ENCODE measurements at regions not wholly inside any gene's neighbourhood (a gene's known extent, or its start where the extent isn't known, plus 50 kb on each side); places are given as distances from the start of the nearest gene placed in this dataset.

GRCh38 chr5:14075937-14076336 is 67.2 kb upstream of the TRIO start:
- TF ChIP-seq, protein P1, sequence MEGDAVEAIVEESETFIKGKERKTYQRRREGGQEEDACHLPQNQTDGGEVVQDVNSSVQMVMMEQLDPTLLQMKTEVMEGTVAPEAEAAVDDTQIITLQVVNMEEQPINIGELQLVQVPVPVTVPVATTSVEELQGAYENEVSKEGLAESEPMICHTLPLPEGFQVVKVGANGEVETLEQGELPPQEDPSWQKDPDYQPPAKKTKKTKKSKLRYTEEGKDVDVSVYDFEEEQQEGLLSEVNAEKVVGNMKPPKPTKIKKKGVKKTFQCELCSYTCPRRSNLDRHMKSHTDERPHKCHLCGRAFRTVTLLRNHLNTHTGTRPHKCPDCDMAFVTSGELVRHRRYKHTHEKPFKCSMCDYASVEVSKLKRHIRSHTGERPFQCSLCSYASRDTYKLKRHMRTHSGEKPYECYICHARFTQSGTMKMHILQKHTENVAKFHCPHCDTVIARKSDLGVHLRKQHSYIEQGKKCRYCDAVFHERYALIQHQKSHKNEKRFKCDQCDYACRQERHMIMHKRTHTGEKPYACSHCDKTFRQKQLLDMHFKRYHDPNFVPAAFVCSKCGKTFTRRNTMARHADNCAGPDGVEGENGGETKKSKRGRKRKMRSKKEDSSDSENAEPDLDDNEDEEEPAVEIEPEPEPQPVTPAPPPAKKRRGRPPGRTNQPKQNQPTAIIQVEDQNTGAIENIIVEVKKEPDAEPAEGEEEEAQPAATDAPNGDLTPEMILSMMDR (IDR thresholded peaks at IDR 0.05) = no peak
- Mint-ChIP-seq H3K9me3 (ENCODE audit: unreplicated experiment) (no peaks in the 10 kb centered on the region), H3K36me3 (ENCODE audit: unreplicated experiment) (no peaks in the 10 kb centered on the region), H3K4me1 (ENCODE audit: unreplicated experiment) (peaks cover 7% of the 10 kb centered on the region), H3K27ac (ENCODE audit: unreplicated experiment) (no peak overlapping the region), H3K27me3 (ENCODE audit: unreplicated experiment) (no peaks in the 10 kb centered on the region), H3K4me3 (ENCODE audit: unreplicated experiment) (no peak overlapping the region)
- no peak for DNase-seq (ENCODE audit: extremely low spot score, unreplicated experiment)

GRCh38 chr5:14071433-14071832 is 71.7 kb upstream of the TRIO start:
- H3K27ac Mint-ChIP-seq (ENCODE audit: unreplicated experiment) = no peak overlapping the region
- peaks cover 7% of the 10 kb centered on the region for H3K4me1 Mint-ChIP-seq (ENCODE audit: unreplicated experiment)
- no peak for DNase-seq (ENCODE audit: extremely low spot score, unreplicated experiment)
- H3K36me3 Mint-ChIP-seq (ENCODE audit: unreplicated experiment) = no peaks in the 10 kb centered on the region
- no peaks in the 10 kb centered on the region for H3K27me3 Mint-ChIP-seq (ENCODE audit: unreplicated experiment)
- TF ChIP-seq, protein P1 (IDR thresholded peaks at IDR 0.05) = no peak
- H3K9me3 Mint-ChIP-seq (ENCODE audit: unreplicated experiment) = no peaks in the 10 kb centered on the region
- no peak overlapping the region for H3K4me3 Mint-ChIP-seq (ENCODE audit: unreplicated experiment)

DNA sequence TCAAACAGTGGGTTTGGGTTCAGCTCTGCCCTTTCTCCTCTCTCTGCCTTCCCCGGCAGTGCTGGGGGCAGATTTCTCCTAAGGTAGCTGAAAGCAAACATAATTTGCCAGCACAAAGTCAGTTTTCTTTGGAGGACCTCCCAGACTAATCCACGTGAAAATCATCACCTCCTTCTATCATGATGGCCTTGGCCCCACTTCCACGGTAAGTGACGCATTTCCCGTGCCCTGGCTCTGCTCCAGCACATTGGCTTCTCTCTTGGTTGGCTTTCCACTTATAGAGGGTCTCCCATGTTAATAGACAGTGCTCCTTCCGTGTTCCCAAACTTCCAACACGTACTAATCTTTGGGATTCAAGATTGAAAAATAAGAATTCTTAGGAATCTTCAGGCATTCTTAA is 74.1 kb upstream of the TRIO start:
- H3K27me3 Mint-ChIP-seq (ENCODE audit: unreplicated experiment) = no peaks in the 10 kb centered on the region
- no peak overlapping the region for H3K4me3 Mint-ChIP-seq (ENCODE audit: unreplicated experiment)
- no peaks in the 10 kb centered on the region for H3K36me3 Mint-ChIP-seq (ENCODE audit: unreplicated experiment)
- H3K9me3 Mint-ChIP-seq (ENCODE audit: unreplicated experiment) = no peaks in the 10 kb centered on the region
- no peak for DNase-seq (ENCODE audit: extremely low spot score, unreplicated experiment)
- peaks cover 5% of the 10 kb centered on the region for H3K4me1 Mint-ChIP-seq (ENCODE audit: unreplicated experiment)
- no peak overlapping the region for H3K27ac Mint-ChIP-seq (ENCODE audit: unreplicated experiment)
- TF ChIP-seq, protein P1 (IDR thresholded peaks at IDR 0.05) = no peak

GRCh38 chr5:14068136-14068535 is 75.0 kb upstream of the TRIO start:
- no peak for DNase-seq (ENCODE audit: extremely low spot score, unreplicated experiment)
- Mint-ChIP-seq H3K4me1 (ENCODE audit: unreplicated experiment) (peaks cover 9% of the 10 kb centered on the region), H3K27me3 (ENCODE audit: unreplicated experiment) (no peaks in the 10 kb centered on the region), H3K4me3 (ENCODE audit: unreplicated experiment) (no peak overlapping the region), H3K9me3 (ENCODE audit: unreplicated experiment) (no peaks in the 10 kb centered on the region), H3K27ac (ENCODE audit: unreplicated experiment) (no peak overlapping the region), H3K36me3 (ENCODE audit: unreplicated experiment) (no peaks in the 10 kb centered on the region)
- TF ChIP-seq, protein P1 (IDR thresholded peaks at IDR 0.05) = no peak

DNA sequence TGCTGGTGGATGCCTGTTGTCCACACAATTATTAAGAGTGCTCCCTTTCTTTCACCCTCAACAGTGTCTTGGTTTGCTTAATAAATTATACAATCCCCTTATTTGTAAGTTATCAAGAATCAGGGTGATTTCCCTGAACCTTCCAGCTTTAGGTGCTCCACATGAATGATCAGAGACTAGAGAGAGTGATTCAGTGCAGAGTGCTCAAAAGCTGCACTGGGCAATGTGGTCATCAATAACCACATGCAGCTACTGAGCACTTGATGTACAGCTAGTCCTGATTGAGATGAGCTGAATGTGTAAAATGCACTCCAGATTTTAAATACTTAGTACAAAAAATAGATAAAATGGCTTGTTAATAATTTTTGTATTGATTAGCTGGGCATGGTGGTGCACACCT is 76.8 kb upstream of the TRIO start:
- Mint-ChIP-seq H3K27ac (ENCODE audit: unreplicated experiment) (no peak overlapping the region), H3K4me1 (ENCODE audit: unreplicated experiment) (peaks cover 16% of the 10 kb centered on the region), H3K9me3 (ENCODE audit: unreplicated experiment) (no peaks in the 10 kb centered on the region), H3K36me3 (ENCODE audit: unreplicated experiment) (no peaks in the 10 kb centered on the region), H3K4me3 (ENCODE audit: unreplicated experiment) (no peak overlapping the region), H3K27me3 (ENCODE audit: unreplicated experiment) (no peaks in the 10 kb centered on the region)
- TF ChIP-seq, protein P1 (IDR thresholded peaks at IDR 0.05) = no peak
- DNase-seq (ENCODE audit: extremely low spot score, unreplicated experiment) = no peak
